ENCODE measurements at regions not wholly inside any gene's neighbourhood (a gene's known extent, or its start where the extent isn't known, plus 50 kb on each side); places are given as distances from the start of the nearest gene placed in this dataset.

DNA sequence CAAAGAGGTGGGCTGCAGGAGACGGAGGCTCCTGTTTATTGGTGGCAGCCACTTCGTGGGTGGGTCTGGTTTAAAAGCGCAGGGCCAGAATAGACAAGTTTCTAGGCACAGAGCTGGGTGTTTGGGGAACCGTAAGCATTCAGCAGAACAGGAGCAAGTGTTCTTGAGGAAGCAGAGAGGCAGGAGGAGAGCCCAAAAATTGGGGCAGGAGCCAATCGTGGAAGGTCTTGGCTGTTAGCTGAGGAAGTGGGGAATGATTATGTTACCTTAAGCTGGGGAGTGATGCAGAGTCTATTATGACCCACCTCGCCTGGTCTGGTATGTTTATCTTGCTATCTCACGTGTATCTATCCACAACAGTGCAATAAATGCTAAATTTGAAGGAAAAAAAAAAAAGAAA, 64.3 kb upstream of the ATL2 start:
- Histone ChIP-seq H3K9me3 (ENCODE audit: insufficient read depth, low read length) (no peaks in the 10 kb centered on the region), H3K9ac (ENCODE audit: low read length) (no peak overlapping the region), H4K20me1 (ENCODE audit: low read depth, low read length) (no peaks in the 10 kb centered on the region), H3K4me3 (ENCODE audit: insufficient read depth, low read length, poor library complexity, severe bottlenecking) (no peak overlapping the region), H3K79me2 (ENCODE audit: insufficient read depth, low read length) (no peaks in the 10 kb centered on the region), H3K27ac (ENCODE audit: low read depth, low read length) (no peak overlapping the region), H3F3A (ENCODE audit: insufficient read depth) (no peaks in the 10 kb centered on the region), H3K36me3 (ENCODE audit: low read length) (no peaks in the 10 kb centered on the region), H2AFZ (ENCODE audit: low read depth, low read length, severe bottlenecking) (no peak overlapping the region), H3K9me2 (replicated peaks; ENCODE audit: insufficient read depth, low read length) (no peaks in the 10 kb centered on the region), H3K27me3 (ENCODE audit: low read length) (no peaks in the 10 kb centered on the region), H3K4me2 (ENCODE audit: low read depth, low read length, poor library complexity, severe bottlenecking) (no peak overlapping the region)
- no peak for TF ChIP-seq EZH2phosphoT487 (conservative IDR thresholded peaks at IDR 0.05; ENCODE audit: low read length)
- TF ChIP-seq, protein P1, sequence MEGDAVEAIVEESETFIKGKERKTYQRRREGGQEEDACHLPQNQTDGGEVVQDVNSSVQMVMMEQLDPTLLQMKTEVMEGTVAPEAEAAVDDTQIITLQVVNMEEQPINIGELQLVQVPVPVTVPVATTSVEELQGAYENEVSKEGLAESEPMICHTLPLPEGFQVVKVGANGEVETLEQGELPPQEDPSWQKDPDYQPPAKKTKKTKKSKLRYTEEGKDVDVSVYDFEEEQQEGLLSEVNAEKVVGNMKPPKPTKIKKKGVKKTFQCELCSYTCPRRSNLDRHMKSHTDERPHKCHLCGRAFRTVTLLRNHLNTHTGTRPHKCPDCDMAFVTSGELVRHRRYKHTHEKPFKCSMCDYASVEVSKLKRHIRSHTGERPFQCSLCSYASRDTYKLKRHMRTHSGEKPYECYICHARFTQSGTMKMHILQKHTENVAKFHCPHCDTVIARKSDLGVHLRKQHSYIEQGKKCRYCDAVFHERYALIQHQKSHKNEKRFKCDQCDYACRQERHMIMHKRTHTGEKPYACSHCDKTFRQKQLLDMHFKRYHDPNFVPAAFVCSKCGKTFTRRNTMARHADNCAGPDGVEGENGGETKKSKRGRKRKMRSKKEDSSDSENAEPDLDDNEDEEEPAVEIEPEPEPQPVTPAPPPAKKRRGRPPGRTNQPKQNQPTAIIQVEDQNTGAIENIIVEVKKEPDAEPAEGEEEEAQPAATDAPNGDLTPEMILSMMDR (IDR thresholded peaks at IDR 0.05; ENCODE audit: insufficient read depth, low read length, poor library complexity, severe bottlenecking): no peak

- Histone ChIP-seq H3K36me3 (ENCODE audit: low read length) (no peaks in the 10 kb centered on the region), H3K9me3 (ENCODE audit: insufficient read depth, low read length) (no peaks in the 10 kb centered on the region), H3K4me3 (ENCODE audit: insufficient read depth, low read length, poor library complexity, severe bottlenecking) (no peak overlapping the region), H3K9me2 (replicated peaks; ENCODE audit: insufficient read depth, low read length) (no peaks in the 10 kb centered on the region), H3K27ac (ENCODE audit: low read depth, low read length) (no peak overlapping the region), H4K20me1 (ENCODE audit: low read depth, low read length) (no peaks in the 10 kb centered on the region), H3K4me2 (ENCODE audit: low read depth, low read length, poor library complexity, severe bottlenecking) (no peak overlapping the region), H3F3A (ENCODE audit: insufficient read depth) (no peaks in the 10 kb centered on the region), H3K27me3 (ENCODE audit: low read length) (no peaks in the 10 kb centered on the region), H2AFZ (ENCODE audit: low read depth, low read length, severe bottlenecking) (no peak overlapping the region), H3K9ac (ENCODE audit: low read length) (no peak overlapping the region), H3K79me2 (ENCODE audit: insufficient read depth, low read length) (no peaks in the 10 kb centered on the region)
- TF ChIP-seq, protein P1 (IDR thresholded peaks at IDR 0.05; ENCODE audit: insufficient read depth, low read length, poor library complexity, severe bottlenecking): no peak
- no peak for TF ChIP-seq EZH2phosphoT487 (conservative IDR thresholded peaks at IDR 0.05; ENCODE audit: low read length)
Observed at GRCh38 chr2:38440655-38441054, 63.6 kb upstream of the ATL2 start.

DNA sequence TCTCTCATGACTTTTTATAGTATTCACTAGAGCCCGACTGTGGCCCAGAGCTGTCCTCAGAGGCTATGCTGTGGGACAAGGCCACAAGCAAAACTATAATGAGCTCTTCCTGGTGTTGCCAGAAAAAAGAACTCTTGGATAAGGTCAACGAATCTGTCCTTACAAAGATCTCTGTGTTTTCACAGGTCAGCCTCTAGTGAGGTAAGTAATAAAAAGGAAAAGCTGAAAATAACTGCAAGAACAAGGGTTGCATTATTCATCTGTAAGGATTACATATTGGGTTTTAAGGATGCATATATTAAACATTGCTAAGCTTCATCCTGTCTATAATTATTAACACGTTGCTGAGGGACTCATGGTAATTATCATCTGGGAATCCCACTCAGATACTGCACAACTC, 62.8 kb upstream of the ATL2 start:
- H3K4me2 ChIP-seq (ENCODE audit: low read depth, low read length, poor library complexity, severe bottlenecking): no peak overlapping the region
- no peaks in the 10 kb centered on the region for H3K36me3 ChIP-seq (ENCODE audit: low read length)
- no peak overlapping the region for H3K9ac ChIP-seq (ENCODE audit: low read length)
- H3K27ac ChIP-seq (ENCODE audit: low read depth, low read length): no peak overlapping the region
- no peaks in the 10 kb centered on the region for H3K27me3 ChIP-seq (ENCODE audit: low read length)
- no peak for TF ChIP-seq EZH2phosphoT487 (conservative IDR thresholded peaks at IDR 0.05; ENCODE audit: low read length)
- TF ChIP-seq, protein P1 (IDR thresholded peaks at IDR 0.05; ENCODE audit: insufficient read depth, low read length, poor library complexity, severe bottlenecking): no peak
- H2AFZ ChIP-seq (ENCODE audit: low read depth, low read length, severe bottlenecking): no peak overlapping the region
- H3F3A ChIP-seq (ENCODE audit: insufficient read depth): no peaks in the 10 kb centered on the region
- no peaks in the 10 kb centered on the region for H3K9me2 ChIP-seq (replicated peaks; ENCODE audit: insufficient read depth, low read length)
- no peaks in the 10 kb centered on the region for H3K9me3 ChIP-seq (ENCODE audit: insufficient read depth, low read length)
- H4K20me1 ChIP-seq (ENCODE audit: low read depth, low read length): no peaks in the 10 kb centered on the region
- H3K4me3 ChIP-seq (ENCODE audit: insufficient read depth, low read length, poor library complexity, severe bottlenecking): no peak overlapping the region
- no peaks in the 10 kb centered on the region for H3K79me2 ChIP-seq (ENCODE audit: insufficient read depth, low read length)

All from SU-DHL-6 (cell line).